HG03103 (cell line): ENCODE measurements at regions not wholly inside any gene's neighbourhood (a gene's known extent, or its start where the extent isn't known, plus 50 kb on each side); places are given as distances from the start of the nearest gene placed in this dataset.

ENCODE experiments used
- ATAC-seq: cut with Tn5 transposase; IDR thresholded peaks from one replicate; pipeline ENCODE4 v1.9.1; 2021; ENCODE audit warnings: low read depth; ENCODE audit not compliant: unreplicated experiment

- ATAC-seq: no peak
These were observed 394.6 kb downstream of the GABRB3 start for GRCh38 chr15:26378304-26378703.

- no peak for ATAC-seq
These were observed 396.6 kb downstream of the GABRB3 start for GRCh38 chr15:26376243-26376642.

- no peak for ATAC-seq
These were observed 398.1 kb downstream of the GABRB3 start for GRCh38 chr15:26374806-26375205.

- no peak for ATAC-seq
These were observed 400.2 kb downstream of the GABRB3 start for GRCh38 chr15:26372706-26373105.

- no peak for ATAC-seq
These were observed 407.8 kb downstream of the GABRB3 start for GRCh38 chr15:26365077-26365476.

- no peak for ATAC-seq
These were observed 413.0 kb downstream of the GABRB3 start for GRCh38 chr15:26359855-26360254.

- ATAC-seq: no peak
These were observed 414.2 kb downstream of the GABRB3 start for GRCh38 chr15:26358708-26359107.

GRCh38 chr15:26357653-26358052 is 415.2 kb downstream of the GABRB3 start:
- no peak for ATAC-seq

GRCh38 chr15:26355472-26356074 is 417.3 kb downstream of the GABRB3 start:
- no peak for ATAC-seq

- no peak for ATAC-seq
These were observed 420.0 kb downstream of the GABRB3 start for GRCh38 chr15:26352909-26353308.

GRCh38 chr15:26352406-26352805 is 420.5 kb downstream of the GABRB3 start:
- ATAC-seq: no peak

GRCh38 chr15:26325495-26325894 is 447.4 kb downstream of the GABRB3 start:
- no peak for ATAC-seq

GRCh38 chr15:26323566-26323965 is 449.3 kb downstream of the GABRB3 start:
- no peak for ATAC-seq

- no peak for ATAC-seq
These were observed 454.2 kb downstream of the GABRB3 start for GRCh38 chr15:26318689-26319088.

GRCh38 chr15:26314577-26314976 is 451.4 kb upstream of the ATP10A start:
- no peak for ATAC-seq

- no peak for ATAC-seq
These were observed 448.6 kb upstream of the ATP10A start for GRCh38 chr15:26311710-26312236.

- ATAC-seq: no peak
These were observed 435.6 kb upstream of the ATP10A start for GRCh38 chr15:26298659-26299170.

GRCh38 chr15:26298010-26298658 is 435.0 kb upstream of the ATP10A start:
- ATAC-seq: no peak

GRCh38 chr15:26295336-26296085 is 432.4 kb upstream of the ATP10A start:
- ATAC-seq: no peak

- no peak for ATAC-seq
These were observed 431.0 kb upstream of the ATP10A start for GRCh38 chr15:26294059-26294689.

- no peak for ATAC-seq
These were observed 424.3 kb upstream of the ATP10A start for GRCh38 chr15:26287381-26287780.
